HG03066 (cell line): ENCODE measurements at regions not wholly inside any gene's neighbourhood (a gene's known extent, or its start where the extent isn't known, plus 50 kb on each side); places are given as distances from the start of the nearest gene placed in this dataset.
A peak's percentile ranks its signal among the peaks of the same experiment; 100 is the strongest.

Experiments used
- ATAC-seq: cut with Tn5 transposase; IDR thresholded peaks from one replicate; pipeline ENCODE4 v1.9.1; 2021; ENCODE audit warnings: low read depth; ENCODE audit not compliant: unreplicated experiment

DNA sequence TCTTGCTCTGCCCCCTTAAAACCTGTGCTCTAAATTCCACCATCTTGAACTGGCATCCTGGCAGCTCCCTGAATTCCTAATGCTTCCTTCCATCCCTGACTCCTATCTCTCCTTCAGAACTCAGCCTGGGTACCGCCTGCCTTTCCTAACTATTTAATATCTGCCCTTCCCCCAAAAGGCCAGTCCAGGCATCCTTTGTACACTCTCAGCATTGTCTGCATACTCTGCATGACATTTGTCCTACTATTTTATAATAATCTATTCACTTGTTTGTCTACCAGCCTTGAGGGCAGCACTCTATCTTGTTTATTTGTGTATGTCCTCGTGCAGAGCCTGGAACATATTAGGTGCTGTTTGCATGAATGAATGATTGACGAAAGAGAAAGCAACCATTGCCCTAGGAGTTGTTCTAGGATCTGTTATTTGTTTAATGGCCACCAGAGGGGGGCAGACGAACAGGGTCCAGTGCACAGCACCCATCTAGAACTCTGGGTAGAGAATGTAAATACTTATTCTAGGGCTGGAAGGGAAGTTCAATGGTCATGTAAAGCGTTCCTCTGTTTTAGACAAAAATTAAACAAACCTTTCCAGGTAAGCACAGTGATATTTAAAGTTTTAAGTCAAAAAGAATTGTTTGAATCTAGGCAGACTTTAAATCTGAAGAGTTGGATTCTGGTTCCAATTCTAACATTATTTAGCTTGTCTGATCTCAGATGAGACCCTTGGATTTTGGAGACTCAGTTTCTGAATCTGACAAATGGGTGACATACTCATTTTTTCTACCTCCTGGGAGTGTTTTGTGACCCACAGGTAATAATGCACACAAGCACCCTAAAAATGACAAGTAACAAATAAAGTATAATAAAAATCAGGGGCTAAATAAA, 125.8 kb upstream of the GALNT15 start:
- ATAC-seq = peak; percentile 98

DNA sequence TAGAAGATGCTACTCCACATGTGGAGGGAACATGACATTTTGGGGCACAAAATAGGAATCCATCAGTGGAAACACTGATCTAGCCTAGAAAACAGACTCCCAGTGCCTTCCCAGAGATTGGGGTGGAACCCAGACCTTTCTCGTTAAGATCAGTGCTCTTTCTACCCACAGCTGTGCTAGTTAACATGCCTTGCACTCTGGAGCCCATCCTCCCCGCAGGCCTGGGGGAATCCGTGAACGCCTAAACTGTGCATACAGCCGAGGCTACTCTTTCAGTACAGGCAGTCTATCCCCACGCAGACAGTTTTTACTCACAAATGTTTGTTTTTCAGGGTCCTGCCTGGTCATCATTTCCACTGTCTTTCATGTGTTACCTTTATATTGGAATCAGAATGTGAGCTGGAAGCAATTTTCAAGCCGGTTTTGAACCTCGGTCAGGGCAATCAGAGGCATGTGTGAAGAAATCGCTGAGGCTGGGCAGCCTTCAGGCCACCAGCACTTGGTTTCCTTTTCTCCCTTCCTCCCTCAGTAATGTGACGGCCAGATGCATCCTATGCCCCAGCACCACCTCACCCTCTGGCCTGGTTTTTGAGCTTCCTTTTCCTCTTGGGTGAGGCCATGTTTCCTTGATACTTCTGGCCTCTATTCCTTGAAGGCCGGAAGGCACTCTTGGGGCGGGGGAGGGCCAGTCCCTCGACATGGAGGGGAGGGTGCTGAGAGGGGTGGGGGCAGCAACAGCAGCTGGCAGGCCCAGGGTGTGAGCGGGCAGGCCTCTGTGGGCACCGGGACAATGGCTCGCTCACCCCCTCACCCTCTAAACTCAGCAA, 123.6 kb upstream of the GALNT15 start:
- ATAC-seq = no peak

DNA sequence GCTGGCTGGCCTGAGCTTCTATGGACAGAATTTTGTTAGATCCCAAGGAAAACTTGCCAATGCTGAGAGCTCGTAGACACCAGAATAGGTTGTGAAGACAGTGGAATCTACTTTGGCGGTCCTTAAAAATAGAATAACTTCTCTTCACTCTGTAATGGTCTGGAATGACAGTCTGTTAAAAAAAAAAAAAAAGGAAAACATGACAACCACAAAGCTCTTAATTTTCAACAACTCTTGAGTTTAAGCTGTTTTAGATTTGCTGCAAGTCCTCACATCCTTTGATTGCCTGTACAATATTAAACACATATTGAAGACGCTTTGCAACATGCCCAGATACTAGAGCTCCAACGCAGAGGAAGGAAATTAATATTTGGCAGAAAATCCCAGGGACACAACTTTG, 122.8 kb upstream of the GALNT15 start:
- no peak for ATAC-seq

DNA sequence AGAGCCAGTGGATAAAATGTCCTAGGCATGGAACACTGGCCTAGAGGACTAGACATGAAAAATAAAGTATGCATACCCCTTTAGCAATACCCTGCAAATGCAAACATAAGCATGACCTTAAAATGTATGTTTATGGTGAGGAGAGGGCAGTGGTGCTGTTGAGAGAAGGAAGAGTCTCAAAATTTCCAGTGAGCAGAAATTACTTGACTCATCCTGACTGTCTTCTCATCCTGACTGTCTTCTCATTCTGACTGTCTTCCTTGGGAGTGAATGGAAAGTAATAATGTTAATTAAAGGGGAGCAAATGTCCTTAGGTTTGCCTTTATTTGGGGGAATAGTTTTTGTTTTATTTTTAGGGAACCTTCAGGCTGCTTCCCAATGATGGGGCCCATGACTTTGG, 121.5 kb upstream of the GALNT15 start:
- no peak for ATAC-seq

DNA sequence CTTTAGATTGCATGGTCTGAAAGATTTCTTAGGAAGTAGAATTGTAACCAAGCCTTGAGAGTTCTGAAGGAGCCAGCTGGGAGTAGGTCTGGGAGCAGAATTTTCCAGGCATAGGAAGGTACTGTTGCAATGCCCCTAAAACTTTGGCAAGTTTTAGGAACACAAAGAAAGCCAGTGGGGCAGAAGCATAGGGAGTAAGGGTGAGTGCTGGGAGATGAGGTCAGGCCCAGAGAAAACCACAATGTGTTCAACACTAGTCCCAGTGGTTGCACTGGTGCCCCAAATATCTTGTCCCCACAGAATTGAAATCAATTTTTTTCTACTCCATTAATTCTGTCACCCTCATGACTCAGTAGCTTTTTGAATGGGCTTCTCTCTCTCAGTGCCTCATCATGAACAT, 120.7 kb upstream of the GALNT15 start:
- no peak for ATAC-seq

DNA sequence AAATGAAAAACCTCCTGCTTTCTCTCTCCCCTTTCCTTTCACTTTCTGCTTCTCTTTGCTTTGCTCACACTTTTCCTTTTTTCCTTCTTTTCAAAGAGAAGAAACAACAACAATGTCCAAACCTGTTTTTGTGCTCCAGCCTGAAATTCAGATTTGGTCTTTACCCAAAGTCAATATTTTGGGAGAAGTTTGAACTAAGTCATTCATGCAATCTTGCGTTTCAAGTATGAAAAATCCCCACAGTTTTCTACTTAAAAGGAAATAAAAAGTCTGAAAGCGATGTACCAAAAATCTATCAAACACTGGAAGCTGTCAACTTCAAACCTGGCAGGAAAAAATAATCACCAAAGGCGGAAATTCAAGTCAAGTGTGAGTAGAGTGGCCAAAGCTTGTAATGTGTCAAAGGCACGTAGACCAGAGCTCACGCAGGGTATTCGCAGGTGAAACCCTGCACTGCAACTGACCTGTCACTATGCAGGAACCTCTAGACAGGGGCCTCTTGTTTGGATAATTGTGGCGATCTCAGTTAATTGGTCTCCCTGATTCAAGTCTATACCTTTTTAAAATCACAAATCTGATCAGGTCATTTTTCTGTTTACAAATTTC, 118.8 kb upstream of the GALNT15 start:
- no peak for ATAC-seq

DNA sequence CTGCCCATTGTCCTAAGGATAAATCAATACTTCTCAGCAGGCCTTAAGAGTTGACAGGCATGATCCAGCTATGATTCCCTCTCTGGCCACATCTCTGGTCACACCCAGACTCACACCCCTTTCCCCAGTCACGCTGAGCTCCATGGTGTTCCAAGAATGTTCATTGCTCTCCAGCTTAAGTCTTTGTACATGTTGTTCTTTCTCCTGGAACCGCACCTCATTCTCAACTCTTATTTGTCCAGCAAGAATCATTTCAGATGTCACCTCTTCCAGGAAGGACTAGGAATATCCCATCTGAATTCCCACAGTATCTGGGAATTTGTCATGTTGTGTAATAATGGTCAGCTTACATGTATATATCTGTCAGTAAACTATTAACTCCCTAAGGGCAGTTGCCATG, 118.3 kb upstream of the GALNT15 start:
- ATAC-seq = no peak

DNA sequence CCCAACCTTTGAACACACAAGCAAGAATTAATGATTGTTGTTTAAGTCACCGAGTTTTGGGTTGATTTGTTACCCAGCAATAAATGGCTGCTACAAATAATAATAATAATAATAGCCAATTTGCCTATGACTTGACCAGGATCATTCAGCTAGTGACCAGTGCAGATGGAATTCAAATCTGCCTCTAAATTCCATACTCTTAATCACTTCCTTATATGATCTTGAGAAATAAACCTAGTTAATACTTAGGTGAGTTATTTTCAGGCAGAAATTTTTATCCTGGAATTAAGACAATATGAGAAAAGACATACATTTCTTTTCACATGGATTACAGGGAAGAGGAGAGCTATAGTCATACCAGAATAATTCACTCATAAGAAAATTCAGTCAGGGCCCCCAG, 116.0 kb upstream of the GALNT15 start:
- ATAC-seq = no peak

DNA sequence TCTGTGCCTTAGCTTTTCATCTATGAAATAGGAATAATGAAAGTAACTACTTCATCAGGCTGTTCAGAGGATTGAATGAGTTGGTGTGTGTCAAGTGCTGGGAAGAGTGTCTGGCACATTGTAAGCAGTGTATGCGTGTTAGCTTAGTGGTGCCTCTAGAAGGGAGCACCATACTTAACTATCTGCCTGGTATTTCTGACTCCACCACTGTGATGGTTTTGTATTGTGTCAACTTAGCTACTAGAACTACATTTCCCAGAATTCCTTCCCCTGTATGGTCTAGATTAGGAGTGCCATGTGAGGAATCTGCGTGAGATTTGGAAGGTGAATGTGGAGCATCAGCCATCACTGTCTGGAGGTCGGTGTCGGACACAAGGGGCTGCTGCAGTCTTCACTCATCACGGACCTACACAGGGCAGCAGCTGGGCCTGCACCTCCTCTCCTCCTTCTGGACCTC, 115.4 kb upstream of the GALNT15 start:
- ATAC-seq = no peak

DNA sequence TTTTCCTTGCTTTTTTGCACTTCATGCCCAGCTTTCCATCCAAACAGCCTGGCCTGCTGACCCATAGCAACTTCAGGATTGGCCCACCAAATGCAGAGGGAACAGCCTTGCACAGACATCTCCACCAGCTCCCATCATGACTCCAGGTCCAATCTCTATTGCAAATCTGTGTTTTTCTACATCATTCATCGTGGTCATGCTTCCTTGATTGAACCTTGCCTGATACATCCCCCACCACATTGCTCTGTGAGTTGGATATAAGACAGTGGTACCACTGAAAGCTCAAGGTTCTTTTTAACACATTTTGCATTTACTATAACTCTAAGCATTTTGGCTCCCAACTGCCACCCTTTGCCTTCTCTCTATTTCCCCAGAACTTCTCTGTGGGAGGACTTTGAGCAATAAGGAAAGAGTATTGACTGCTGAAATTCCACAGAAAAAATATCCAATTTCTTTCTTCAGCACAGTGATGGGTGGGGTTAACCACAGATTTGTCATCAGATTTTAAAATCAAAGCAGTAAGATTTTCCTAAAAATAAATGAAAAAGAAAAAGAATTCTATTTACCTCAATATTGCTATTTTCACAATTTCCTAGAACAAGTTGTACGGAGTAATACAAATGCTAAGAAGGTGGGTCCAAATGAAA, 114.6 kb upstream of the GALNT15 start:
- no peak for ATAC-seq

DNA sequence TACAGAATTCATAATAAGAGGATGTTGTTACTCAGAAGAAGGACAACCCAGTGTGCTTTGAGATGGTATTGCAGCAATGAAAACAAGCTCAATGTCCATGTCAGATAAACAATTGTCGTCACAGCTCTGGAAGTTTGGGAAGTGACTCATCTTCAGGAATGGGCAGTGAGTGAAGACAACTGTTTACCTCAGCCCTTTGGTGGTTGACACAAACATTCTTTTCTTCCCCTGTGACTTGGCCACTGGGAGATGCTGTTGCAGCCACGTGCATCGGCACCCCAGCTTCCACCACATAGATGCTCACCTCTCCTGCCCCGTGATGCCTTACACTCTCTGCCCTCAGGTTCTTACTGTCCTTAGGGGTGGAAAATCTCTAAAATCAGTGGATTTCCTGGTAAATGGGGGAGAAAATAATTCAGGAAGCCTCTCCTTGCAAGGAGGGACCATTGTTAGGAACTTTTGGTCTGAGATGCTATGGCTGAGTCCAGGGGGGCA, 114.1 kb upstream of the GALNT15 start:
- no peak for ATAC-seq

DNA sequence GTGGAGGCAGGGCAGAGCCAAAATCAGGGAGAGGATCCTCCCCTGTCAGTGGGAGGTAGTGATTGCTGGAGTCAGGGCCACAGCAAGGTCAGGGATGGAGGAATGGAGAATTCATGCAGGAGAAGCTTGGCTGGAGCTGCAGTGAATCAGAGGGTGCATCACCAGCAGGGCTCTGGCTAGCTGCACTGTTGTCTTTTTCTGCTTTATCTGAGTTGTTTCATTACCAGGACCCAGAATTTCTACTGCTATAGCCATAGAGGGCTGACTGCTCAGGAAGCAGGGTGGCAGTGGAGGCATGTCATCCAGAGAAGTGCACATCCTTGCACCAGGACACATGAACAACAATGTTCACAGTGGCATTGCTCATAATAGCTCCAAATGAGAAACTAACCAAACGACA, 113.5 kb upstream of the GALNT15 start:
- ATAC-seq = no peak

DNA sequence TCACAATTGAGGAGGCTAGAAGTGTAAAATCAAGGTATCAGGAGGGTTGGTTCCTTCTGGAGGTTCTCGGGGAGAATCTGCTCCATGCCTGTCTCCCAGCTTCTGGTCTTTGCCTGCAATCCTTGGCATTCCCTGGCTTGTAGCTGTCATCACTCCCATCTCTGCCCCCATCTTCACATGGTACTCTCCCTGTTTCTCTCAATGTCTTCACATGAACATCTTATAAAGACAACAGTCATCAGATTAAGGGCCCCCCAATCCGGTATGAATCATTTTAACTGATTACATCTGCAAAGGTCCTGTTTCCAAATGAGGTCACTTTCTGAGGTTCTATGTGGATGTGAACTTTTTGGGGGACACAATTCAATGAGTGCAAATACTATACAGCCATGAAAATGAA, 113.0 kb upstream of the GALNT15 start:
- ATAC-seq = no peak

DNA sequence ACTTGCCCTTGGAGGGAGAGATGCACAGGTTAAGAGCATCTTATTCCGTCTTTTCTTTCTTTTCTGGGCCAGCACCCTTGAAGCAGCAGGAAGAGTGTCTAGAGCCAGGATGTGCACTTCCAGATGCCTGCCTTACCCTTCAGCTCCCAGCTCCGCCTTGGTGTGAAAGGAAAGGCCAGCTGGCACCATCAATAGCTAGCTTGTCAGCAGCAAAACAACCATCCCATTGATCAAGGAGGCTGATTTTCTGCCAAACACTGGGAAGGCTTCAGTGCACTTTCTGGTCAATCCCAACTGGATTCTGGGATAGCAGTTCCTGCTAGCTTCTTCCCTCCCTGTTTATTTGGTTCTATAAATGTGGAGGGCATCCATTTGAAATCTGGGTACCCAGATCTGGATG, 110.9 kb upstream of the GALNT15 start:
- no peak for ATAC-seq

DNA sequence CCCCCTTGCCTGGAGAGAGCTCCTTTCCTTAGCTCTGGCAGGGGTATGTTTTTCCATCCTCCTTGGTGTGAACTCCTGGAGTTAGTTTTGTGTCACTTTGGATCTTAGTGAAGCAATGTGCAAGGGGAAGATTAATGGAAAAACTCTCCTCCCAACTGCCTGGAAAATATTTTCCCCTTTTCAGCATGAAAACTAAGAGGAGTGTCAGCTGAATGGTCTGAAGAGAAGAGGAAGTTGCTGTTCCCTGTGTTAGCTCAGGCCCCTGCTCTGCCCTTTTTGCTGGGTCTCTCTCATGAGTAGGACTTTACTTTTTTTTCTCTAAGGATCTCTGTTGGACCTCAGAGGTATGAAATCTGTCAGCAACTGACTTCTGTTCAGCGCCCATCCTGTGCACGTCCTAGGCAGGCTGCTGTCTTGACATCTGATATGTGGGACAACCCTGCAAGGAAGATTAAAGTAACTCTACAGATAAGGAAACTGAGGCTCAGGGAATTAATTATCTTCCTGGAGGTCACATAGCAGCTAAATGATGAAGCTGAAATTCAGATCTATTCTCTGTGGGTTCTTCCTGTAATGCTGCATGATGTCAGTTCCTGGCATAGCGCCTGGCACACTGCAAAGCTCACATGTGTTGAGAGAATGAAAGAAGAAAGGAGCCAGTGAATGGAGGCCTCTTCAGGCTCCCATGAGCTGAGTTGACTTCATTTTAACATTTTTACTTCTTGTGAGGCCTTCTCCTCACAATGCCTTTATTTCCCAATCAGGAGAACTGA, 109.7 kb upstream of the GALNT15 start:
- no peak for ATAC-seq

DNA sequence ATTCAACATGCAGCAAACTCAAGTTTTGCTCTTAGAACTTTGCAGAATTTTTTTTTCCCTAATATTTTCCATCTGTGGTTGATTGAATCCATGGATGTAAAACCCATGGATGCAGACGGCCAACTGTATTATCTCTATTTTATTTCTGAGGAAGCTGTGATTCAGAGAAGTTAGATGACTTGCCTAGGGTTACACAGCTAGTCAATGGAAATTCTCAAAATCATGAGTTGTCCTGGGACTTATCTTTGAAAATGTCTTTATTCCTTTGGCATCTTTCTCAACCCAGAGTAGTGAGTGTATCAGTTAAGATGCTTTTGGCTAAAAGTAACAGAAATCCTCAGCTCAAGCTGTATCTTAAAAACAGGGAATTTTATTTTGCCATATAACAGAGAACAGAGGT, 107.9 kb upstream of the GALNT15 start:
- no peak for ATAC-seq

DNA sequence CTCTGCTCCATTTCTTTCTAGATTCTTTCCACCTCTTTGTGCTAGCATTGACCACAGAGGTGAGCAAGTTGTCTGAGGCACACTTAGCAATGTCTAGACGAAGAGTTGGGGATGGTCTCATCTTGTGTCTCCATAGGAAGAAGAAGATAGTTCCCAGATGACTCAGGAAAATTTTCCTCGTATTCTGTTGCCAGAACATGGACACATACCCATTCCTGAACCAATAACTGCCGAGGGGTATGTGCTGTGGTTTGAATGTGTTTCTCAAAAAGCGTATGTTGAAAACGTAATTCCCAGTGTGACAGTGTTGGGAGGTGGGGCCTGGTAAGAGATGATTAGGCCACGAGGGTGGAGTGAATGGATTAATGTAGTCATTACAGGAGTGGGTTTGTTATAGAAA, 107.5 kb upstream of the GALNT15 start:
- ATAC-seq = no peak

DNA sequence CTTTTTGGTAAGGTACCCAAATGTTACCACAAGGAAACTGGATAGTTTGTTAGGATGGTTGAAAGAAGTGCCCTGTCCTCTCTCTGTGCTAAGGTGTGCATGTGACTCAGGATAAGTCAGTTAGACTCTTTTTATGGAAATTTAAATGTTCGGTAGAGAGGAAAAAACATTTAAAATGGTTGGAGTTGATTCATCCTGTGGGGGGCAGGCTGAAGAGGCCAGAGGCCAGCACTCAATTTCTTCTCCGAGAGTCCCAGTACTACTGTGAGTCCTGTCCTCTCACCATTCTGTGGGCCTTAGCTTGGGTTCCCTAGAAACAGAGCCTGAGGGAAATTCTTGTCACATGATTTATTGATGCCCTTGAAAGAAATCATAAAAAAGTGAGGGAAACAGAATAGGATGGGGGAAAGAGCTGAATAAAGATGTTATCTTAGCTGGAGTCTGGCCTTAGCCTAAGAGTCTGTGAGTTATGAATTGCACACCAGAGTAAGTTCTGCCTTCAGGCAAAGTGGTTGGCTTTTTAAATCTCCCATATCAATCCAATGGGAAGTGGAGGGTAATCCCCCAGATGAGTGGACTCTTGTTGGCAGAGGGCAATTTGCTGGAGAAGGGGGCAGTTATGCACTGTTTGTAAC, 106.5 kb upstream of the GALNT15 start:
- no peak for ATAC-seq

DNA sequence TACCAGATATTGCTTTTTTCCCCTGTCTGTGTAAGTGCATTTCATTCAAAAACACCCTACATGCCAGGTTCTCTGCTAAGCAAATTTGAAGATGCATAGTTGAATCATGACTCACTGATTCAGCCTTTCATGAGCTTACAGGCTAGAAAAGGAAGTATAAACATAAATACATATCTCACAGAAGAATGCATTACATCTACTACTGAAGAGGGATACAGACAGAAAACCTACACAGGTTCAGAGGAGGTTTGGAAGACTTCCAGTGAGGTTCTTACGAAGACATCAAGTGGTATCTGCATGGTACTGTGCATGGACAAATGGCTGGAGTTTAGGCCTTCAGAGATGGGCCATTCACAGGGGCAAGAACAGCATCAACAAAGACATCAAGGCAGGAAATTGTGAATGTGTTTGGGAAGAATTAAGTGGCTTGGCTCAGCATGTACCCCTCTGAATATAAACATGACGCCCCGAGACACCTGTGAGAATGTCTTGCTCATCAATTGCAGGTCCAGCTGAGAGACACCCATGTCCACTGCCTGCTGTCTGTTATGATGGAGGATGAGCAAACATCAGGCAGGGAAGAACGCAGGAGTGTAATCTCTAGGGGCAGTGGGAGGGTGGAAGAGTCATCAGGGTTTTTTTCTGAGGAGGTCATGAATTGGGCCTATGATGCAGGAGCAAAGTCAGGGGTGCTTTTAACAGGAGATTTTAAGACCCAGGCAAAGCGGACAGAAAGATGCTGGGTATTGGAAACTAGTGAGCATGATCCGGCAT, 105.1 kb upstream of the GALNT15 start:
- no peak for ATAC-seq
